LHCN-M2 (cell line): ENCODE measurements at regions not wholly inside any gene's neighbourhood (a gene's known extent, or its start where the extent isn't known, plus 50 kb on each side); places are given as distances from the start of the nearest gene placed in this dataset.

ENCODE experiments used
- DNase-seq: peaks from one replicate; pipeline ENCODE4 v3.0.0-alpha.2; 2012; ENCODE audit warnings: low read depth

DNA sequence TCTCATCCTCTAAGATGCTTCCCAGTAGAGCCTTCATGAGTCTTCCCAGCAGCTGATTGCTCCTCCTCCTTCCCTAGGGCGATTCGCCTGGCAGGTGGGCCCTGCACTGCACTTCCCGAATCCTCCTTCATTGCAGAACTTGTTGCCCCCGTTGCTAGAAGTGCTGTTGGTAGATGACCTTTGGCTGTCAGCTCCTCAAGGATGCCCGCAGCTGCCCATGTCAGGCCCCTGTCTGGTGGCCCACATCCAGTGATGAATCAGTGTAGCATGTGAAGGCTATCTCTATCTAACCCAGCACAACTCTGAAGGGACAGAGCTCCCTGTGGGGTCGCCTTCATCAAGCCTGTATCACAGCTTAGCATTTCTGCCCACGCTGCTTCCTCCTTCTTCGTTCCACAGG lies 52.1 kb upstream of the F3 start:
- no peak for DNase-seq

DNA sequence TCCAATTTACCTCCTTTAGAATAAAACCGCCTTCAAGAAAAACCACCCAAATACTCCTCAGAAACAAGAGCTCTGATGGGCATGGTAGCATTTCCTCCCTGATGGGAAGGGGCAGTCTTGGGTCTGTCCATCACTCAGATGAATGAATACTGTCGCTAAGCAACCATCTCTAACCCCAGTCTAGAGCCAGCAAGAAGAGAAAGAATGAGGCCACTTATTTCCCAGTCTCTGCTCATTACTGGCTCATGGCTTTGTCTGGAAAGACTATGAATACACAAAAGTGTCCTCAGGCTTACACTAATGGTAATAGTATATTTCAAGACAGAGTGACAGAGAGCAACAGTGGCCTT lies 51.0 kb upstream of the F3 start:
- no peak for DNase-seq

DNA sequence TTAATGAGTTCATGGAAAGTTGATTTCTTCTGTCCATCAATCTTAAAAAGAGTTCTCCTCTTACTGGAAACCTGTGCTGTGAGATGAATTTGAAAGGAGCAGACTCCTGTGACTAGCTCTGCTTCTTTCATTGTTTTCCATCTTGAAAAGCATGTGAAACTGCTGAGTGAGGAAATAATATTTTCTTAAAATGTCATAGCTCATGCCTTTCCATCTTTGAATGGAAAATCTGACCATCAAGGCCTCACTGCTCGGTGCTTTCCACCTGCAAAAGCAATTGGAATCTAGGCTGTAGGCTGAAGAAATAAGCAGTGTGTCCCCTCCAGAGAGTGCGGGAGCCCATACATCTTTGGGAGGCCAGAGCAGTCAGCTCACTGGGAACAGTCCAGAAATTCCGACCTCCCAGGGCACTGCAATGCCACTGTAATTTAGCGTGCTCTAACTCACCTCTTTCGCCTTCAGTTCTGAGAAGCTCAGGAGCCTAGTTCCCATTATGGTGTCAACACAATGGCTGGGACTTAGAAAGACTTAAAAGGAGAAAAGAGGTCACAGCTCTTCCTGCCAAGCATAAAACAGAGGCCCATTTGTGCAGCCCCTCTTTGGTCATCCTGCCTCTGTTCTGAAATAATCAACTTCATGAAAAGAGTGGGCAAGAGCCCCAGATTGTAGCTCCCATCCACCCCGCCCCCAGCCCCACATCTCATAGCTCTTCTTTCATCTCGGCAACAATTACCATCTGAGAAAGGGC lies 50.4 kb upstream of the F3 start:
- no peak for DNase-seq
